Thymus (tissue), 11 donors: ENCODE measurements at regions not wholly inside any gene's neighbourhood (a gene's known extent, or its start where the extent isn't known, plus 50 kb on each side); places are given as distances from the start of the nearest gene placed in this dataset.
"Not testable (repeated sequence)": the region's sequence is repeated elsewhere in the genome, so short reads cannot be mapped to it uniquely, and the experiment has no call there.

Experiments
- DNase-seq, 9 donors: peaks; one replicate each; pipeline ENCODE4 v3.0.0-alpha.2; 2013; ENCODE audit warnings: low spot score in 9 of 9, low read depth in 6 of 9, missing footprints in 1 of 9
- H3K27ac ChIP-seq, 2 donors: one replicate each; pipeline ENCODE4 v1.5.1; 2013; ENCODE audit warnings: control low read depth in 1 of 2, low read depth in 1 of 2, low read length in 1 of 2, mild to moderate bottlenecking in 1 of 2, moderate library complexity in 1 of 2
- H3K27me3 ChIP-seq, 2 donors: one replicate each; pipeline ENCODE4 v1.5.1; 2013; ENCODE audit warnings: low read length in 1 of 2; ENCODE audit not compliant: control insufficient read depth in 2 of 2, insufficient read depth in 1 of 2
- H3K36me3 ChIP-seq, 2 donors: one replicate each; pipeline ENCODE4 v1.5.1; 2013; ENCODE audit warnings: low read length in 1 of 2, mild to moderate bottlenecking in 1 of 2, moderate library complexity in 1 of 2; ENCODE audit not compliant: control insufficient read depth in 2 of 2, insufficient read depth in 2 of 2
- H3K4me1 ChIP-seq, 2 donors: one replicate each; pipeline ENCODE4 v1.5.1; 2013; ENCODE audit warnings: low read length in 2 of 2; ENCODE audit not compliant: control insufficient read depth in 2 of 2, insufficient read depth in 2 of 2
- H3K4me3 ChIP-seq, 2 donors: one replicate each; pipeline ENCODE4 v1.5.1; 2013; ENCODE audit warnings: low read length in 2 of 2, control low read depth in 1 of 2, mild to moderate bottlenecking in 1 of 2
- H3K9me3 ChIP-seq, 2 donors: one replicate each; pipeline ENCODE4 v1.5.1; 2013; ENCODE audit warnings: low read length in 1 of 2, mild to moderate bottlenecking in 1 of 2; ENCODE audit not compliant: control insufficient read depth in 2 of 2, insufficient read depth in 1 of 2
- WGBS: extraction: QIAGEN DNeasy Blood & Tissue Kit; methylation state at CpG from one replicate; pipeline ENCODE4 v1.1.7; 2013; 5-methylcytosine and 5-hydroxymethylcytosine counted together
- donor health status: healthy.

DNA sequence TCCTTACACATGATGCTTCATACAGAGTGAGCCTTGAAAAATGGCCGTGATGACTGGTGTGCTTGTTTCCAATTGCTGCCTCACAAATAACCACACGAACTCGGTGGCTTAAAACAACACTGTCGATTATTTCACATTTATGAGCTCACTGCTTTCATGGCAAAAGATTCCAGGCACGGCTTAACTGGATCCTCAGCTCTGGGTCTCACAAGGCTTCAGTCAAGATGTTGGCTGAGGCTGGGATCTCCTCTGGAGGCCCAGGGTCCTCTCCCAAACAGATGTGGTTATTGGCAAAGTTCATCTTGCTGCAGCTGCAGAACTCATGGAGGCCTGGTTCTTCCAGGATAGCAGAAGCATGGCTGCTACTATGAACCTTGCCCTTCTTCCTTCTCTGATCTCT lies 144.6 kb downstream of the TFAP2C start:
- H3K4me1 ChIP-seq = peaks cover 16 to 18% of the 10 kb centered on the region in 2 donors

DNA sequence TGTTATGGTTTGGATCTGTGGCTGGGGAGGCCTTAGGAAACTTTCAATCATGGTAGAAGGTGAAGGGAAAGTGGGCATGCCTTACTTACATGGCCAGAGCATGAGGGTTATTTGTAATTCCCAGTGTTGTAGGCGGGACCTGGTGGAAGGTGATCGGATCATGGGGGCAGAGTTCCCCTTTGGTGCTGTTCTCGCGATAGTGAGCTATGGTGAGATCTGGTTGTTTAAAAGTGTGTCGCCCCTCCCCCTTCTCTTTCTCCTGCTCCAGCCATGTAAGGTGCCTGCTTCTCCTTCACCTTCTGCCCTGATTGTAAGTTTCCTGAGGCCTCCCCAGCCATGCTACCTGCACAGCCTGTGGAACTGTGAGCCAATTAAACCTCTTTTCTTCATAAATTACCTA lies 145.8 kb downstream of the TFAP2C start:
- H3K9me3 ChIP-seq = no peaks in the 10 kb centered on the region
- WGBS = 95% methylated on average over 5 of the region's 5 CpGs
- H3K4me3 ChIP-seq = no peak overlapping the region
- no peak for DNase-seq
- H3K27ac ChIP-seq = no peak overlapping the region
- H3K4me1 ChIP-seq = peaks cover 26 to 27% of the 10 kb centered on the region in 2 donors
- no peaks in the 10 kb centered on the region for H3K36me3 ChIP-seq
- no peaks in the 10 kb centered on the region for H3K27me3 ChIP-seq

More for the DNA sequence above, 144.6 kb downstream of the TFAP2C start:
- Histone ChIP-seq H3K36me3 (no peaks in the 10 kb centered on the region), H3K9me3 (no peaks in the 10 kb centered on the region), H3K27me3 (no peaks in the 10 kb centered on the region), H3K27ac (no peak overlapping the region), H3K4me3 (no peak overlapping the region)
- 96% methylated on average over 5 of the region's 5 CpGs for WGBS
- DNase-seq = no peak

DNA sequence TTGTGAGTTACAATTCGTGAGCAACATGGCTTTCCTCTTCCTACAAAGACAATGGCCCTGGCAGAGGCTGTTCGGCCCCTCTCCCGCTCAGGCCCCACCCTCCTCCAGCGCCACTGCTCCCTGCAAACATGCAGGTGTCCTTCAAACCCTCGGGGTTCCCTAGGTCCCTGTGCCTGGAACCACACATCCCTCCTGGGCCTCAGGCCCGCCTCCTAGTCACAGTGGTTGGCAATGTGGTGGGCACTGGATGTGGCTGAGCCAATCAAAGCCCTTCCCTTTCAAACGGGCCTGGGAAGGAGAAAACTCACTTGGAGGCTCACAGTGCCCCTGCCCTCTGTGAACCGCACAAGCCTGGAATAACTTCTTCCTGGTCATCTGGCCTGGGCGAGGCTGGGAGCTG lies 147.2 kb downstream of the TFAP2C start:
- H3K36me3 ChIP-seq = no peaks in the 10 kb centered on the region
- H3K27me3 ChIP-seq = no peaks in the 10 kb centered on the region
- H3K4me1 ChIP-seq = peaks cover 32 to 33% of the 10 kb centered on the region in 2 donors
- no peak overlapping the region for H3K27ac ChIP-seq
- DNase-seq = no peak
- H3K4me3 ChIP-seq = no peak overlapping the region
- WGBS = 78% methylated on average over 9 of the region's 9 CpGs
- H3K9me3 ChIP-seq = no peaks in the 10 kb centered on the region

DNA sequence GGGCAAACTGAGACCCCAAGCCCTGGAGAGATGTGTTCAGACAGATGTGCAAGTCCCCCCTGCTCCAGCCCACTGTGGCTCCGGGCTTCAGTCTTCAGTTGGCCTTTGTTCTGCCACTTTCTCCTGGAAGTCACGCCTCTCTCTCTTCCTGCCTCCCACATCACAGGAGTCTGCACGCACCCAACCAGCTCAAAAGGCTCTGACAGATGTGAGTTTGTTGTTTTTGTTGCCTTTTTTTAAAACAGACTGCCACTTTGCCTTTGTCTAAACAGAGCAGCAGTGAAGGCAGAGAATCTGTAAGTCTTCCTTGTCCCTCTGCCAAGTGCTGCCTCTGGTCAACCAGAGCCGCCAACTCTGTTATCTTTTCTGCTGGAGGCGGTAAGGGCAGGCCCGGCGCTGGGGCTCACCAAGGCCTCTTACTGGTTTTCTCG lies 149.7 kb downstream of the TFAP2C start:
- no peaks in the 10 kb centered on the region for H3K36me3 ChIP-seq
- peak overlapping the region; percentile 96 to 100 for H3K27ac ChIP-seq
- DNase-seq = peak; percentile 63 to 94 (median 84)
- H3K27me3 ChIP-seq = peaks cover 0 to 3% of the 10 kb centered on the region in 2 donors
- peaks cover 32 to 33% of the 10 kb centered on the region in 2 donors for H3K4me1 ChIP-seq
- 17% methylated on average over 8 of the region's 8 CpGs for WGBS
- no peaks in the 10 kb centered on the region for H3K9me3 ChIP-seq
- H3K4me3 ChIP-seq = peak overlapping the region; percentile 31 to 37

DNA sequence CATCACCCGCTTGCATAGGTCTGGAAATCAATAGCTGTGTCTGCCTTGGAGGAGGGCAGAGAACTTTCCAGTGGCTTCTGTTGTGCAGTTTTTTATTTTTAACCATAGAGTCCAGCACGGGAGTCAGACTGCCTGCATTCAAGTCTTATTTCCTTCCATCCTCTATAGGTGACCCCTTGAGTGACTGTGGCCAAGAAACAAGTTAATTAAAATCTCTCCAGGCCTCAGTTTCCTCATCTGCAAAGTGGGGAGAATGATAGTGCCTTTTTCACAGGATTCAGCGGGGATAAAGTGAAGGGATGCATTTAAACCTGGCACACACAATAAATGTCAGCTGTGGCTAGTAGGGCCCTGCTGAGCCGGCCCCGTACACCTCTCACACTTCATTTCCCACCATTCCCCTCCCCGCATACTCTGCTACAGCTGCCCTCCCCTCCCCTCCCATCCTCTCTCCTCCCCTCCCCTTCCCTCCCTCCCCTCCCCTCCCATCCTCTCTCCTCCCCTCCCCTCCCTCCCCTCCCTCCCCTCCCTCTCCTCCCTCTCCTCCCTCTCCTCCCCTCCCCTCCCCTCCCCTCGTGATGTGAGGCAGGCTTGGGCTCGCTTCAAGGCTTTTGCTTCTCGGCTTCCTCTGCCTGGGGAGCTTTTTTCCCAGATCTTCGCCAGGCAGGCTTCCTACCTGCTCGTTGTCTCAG lies 150.5 kb downstream of the TFAP2C start:
- H3K9me3 ChIP-seq = no peaks in the 10 kb centered on the region

DNA sequence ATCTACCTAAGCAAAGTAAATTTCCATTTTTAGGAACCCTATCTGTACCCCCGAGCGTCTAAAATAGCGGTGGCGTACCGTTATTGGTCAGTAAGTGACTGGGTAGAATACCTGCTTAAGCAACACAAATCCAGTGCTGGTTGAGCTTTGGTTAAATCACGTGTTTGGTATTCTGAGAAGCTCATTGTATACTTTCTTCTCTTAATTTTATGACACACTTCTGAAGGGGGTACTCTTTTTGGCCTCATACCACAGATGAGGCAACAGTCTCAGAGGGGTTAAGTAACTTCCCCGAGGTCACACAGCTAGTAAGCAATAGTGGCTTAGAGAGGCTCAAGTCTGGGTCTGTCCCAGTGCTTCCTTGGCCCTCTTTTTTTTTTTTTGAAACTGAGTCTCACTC lies 151.2 kb downstream of the TFAP2C start:
- Histone ChIP-seq H3K36me3 (no peaks in the 10 kb centered on the region), H3K27ac (peak overlapping the region; percentile 36 to 79), H3K4me1 (peaks cover 29 to 32% of the 10 kb centered on the region in 2 donors), H3K4me3 (no peak overlapping the region), H3K27me3 (peaks cover 0 to 3% of the 10 kb centered on the region in 2 donors), H3K9me3 (no peaks in the 10 kb centered on the region)
- DNase-seq = peak in 1 of 9 donors; percentile 8
- 58% methylated on average over 7 of the region's 7 CpGs for WGBS

More for the DNA sequence above, 150.5 kb downstream of the TFAP2C start:
- WGBS = 42% methylated on average over 11 of the region's 11 CpGs
- peak overlapping the region; percentile 96 to 100 for H3K27ac ChIP-seq
- peaks cover 0 to 3% of the 10 kb centered on the region in 2 donors for H3K27me3 ChIP-seq
- H3K4me3 ChIP-seq = peak overlapping the region; percentile 31 to 37
- H3K4me1 ChIP-seq = peaks cover 32 to 33% of the 10 kb centered on the region in 2 donors
- DNase-seq = peak; percentile 18 to 70 (median 47)
- H3K36me3 ChIP-seq = no peaks in the 10 kb centered on the region

DNA sequence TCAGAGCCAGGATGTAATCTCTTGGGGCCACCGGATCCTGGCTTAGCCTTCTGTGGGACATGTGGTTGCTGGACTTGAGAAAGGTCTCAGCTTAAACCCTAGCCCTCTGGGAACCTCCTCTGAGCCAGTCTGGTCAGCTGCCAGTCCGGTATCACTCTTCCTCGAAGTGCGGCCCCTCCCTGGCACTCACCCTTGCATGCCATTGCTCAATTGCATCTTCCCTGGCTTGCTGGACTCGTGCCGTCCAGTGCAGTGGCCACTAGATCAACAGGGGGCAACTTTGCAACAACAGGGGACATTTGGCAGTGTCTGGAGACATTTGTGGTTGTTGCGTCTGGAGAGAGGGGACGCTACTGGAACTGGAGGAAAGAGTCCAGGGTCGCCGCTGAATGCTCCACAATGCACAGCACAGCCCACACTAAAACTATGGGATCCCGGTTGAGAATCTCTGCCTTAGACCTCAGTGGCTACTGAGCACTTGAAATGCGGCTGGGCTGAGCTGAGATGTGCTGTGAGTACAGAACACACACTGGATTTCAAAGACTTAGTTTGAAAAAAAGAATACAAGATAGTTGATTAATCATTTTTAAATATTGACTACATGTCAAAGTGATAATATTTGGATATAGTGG lies 152.1 kb downstream of the TFAP2C start:
- Histone ChIP-seq H3K4me1 (peaks cover 23 to 28% of the 10 kb centered on the region in 2 donors), H3K27ac (no peak overlapping the region), H3K4me3 (no peak overlapping the region), H3K36me3 (no peaks in the 10 kb centered on the region), H3K9me3 (no peaks in the 10 kb centered on the region), H3K27me3 (peaks cover 0 to 5% of the 10 kb centered on the region in 2 donors)
- no peak for DNase-seq
- 77% methylated on average over 12 of the region's 12 CpGs for WGBS

DNA sequence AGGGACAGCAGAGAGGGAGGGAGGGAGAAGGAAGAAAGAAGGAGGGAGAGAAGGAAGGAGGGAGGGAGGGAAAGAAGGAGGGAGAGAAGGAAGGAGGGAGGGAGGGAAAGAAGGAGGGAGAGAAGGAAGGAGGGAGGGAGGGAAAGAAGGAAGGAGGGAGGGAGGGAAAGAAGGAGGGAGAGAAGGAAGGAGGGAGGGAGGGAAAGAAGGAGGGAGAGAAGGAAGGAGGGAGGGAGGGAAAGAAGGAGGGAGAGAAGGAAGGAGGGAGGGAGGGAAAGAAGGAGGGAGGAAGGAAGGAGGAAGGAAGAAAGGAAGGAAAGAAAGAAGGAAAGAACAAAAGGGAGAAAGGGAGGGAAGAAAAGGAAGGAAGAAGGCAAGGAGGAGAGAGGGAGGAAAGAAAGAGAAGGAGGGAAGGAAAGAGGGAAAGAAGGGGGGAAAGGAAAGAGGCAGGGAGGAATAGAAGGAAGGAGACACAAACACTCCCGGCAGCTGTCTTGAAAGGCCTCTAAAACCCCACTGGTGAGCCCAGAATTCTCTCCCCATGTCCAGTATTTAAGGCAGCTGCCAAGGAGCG lies 153.0 kb downstream of the TFAP2C start:
- not testable (repeated sequence) for H3K27ac ChIP-seq, H3K9me3 ChIP-seq, H3K4me3 ChIP-seq, H3K36me3 ChIP-seq, DNase-seq, H3K27me3 ChIP-seq
- WGBS = 85% methylated on average over 2 of the region's 2 CpGs
- H3K4me1 ChIP-seq = peaks cover 23 to 28% of the 10 kb centered on the region in 2 donors

DNA sequence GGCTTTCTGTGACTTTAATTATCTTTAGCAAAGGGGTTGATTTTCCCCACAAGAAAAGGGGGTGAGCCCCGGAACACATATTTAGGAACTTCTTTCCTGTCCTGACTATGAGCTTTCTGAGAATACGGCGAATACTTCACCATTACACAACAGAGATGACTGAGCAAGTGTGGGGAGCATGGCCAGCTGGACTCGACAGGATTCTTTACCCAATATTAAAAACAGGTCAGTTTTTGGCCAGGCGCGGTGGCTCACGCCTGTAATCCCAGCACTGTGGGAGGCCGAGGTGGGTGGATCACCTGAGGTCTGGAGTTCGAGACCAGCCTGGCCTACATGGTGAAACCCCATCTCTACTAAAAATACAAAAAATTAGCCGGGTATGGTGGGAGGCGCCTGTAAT lies 153.7 kb downstream of the TFAP2C start:
- DNase-seq, H3K27ac ChIP-seq, H3K27me3 ChIP-seq, H3K9me3 ChIP-seq, H3K4me3 ChIP-seq, H3K36me3 ChIP-seq: not testable (repeated sequence)
- H3K4me1 ChIP-seq = peaks cover 23 to 25% of the 10 kb centered on the region in 2 donors
- WGBS = 94% methylated on average over 11 of the region's 11 CpGs
